Fibroblast of the conjunctiva (primary cell): ENCODE measurements at regions not wholly inside any gene's neighbourhood (a gene's known extent, or its start where the extent isn't known, plus 50 kb on each side); places are given as distances from the start of the nearest gene placed in this dataset.
"Not testable (repeated sequence)": the region's sequence is repeated elsewhere in the genome, so short reads cannot be mapped to it uniquely, and the experiment has no call there.

Experiments used
- DNase-seq: peaks from one replicate; pipeline ENCODE4 v3.0.0-alpha.2; 2010; ENCODE audit warnings: low read depth

DNA sequence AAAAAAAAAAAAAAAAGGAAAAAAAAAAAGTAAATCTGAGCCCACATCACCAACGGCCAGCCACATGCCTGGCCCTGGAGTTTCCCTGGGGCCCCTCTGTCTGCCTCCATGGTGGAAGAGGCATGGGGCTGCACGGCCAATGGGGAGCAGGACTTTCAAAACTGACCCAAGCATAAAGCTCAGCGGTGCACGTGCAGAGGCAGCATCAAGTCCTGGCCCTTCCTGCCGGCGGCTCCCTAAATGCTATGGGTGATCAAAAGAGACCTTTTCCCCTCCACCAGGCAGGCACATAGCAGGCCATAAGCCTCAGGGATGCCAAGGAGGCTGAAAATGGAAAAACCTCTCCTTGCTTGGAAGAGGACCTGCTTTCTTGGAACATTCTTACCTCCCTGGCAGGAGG lies 94.3 kb downstream of the OAT start:
- DNase-seq, result no peak

GRCh38 chr10:124323806-124324205 lies 94.9 kb downstream of the OAT start:
- DNase-seq, result no peak

DNA sequence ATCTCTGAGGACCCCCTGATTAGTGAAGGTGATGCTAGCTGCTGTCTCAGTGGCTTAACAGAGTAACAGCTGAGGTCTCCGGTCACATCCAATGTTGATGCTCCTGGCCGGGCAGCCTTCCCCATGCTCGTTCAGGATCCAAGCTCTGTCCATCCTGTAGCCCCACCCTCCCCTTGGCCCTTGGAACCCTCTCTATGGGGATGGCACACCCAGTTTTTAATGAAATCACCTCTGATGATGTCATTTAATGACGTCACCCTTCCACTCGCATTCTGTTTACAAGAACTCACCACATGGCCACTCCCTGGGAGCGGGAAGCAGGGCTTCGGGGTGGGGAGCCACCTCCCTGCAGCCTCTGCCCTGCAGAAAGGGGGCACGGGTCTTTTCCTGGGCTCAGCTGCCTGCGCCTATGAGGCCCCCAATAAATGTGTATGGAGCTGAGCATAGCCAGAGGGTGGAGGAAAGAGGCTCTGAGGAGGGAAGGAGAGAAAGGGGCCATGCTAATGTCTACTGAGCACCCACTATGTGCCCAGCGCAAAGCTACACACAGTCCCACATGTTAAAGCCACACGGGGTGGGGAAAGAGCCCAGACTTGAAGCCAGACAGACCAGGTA lies 95.5 kb downstream of the OAT start:
- no peak for DNase-seq

DNA sequence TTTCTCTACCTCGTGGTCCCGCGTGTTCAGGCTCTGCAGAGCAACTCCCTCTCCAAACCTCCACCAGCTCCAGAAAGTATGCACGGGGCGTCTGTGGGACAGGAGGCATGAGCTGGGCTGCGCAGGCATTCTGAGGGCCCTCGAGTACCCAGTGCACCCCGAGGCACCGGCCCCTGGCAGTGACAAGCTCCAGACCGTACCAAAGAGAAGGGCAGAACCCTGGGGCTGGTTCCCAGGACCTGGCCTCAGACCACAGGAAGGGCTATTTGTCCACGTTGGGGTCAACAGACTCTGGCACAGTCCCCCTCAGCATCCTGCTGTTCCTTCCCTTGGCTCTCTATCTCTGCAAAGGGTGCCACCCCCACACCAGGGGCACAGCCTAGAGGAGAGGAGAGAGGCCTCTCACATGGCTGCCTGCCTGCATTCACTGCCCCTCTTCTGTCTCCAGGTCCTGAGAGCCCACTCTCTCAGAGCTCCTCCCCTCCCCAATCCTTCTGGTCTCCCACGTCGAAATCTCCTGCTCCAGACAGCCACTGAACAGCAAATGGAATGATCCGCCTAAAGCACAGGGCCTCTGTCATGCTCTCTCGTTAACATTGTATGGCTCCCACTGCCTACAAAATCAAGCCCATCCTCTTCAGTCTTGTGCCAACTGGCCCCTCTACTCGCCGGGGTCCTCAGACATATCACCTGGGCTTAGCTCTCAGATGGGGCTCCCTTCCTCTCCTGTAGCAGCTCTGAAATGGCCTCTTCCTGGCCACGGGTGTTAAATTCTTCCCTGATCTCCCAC lies 96.3 kb downstream of the OAT start:
- no peak for DNase-seq

- no peak for DNase-seq
These were observed 97.2 kb downstream of the OAT start for GRCh38 chr10:124321433-124322089.

DNA sequence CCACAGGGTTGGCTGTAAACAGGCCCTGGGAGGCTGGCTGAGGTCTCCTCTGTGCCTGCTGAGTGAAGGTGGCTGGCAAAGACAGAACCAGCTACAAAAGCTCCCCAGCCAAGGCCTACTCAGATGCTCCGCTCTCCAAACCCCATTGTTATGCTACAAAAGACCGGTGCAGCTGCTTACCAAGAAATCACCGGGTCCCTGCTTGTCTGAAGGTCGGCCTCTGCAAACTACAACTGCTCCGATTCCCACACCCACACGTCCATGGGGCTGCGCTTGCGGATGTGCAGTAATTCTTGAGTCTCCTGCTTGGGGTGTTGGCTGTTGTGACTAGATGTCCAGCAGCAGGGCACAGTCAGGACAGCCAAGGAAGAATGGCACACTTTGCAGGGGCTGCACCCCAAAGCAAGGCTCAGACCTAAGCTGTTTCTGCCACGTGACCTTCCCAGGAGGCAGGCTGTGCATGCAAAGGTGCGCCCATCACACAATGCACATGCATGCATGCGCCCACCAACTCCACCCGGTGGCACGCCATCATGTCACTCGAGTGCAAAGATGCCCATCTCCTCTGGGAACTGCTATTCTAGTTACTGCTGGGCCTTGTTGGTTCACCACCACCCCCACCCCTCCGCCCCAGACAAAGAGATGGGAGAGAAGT lies 97.8 kb downstream of the OAT start:
- no peak for DNase-seq

- no peak for DNase-seq
These were observed 98.8 kb downstream of the OAT start for GRCh38 chr10:124319926-124320391.

- not testable (repeated sequence) for DNase-seq
These were observed 99.2 kb downstream of the OAT start for GRCh38 chr10:124319520-124319919.

DNA sequence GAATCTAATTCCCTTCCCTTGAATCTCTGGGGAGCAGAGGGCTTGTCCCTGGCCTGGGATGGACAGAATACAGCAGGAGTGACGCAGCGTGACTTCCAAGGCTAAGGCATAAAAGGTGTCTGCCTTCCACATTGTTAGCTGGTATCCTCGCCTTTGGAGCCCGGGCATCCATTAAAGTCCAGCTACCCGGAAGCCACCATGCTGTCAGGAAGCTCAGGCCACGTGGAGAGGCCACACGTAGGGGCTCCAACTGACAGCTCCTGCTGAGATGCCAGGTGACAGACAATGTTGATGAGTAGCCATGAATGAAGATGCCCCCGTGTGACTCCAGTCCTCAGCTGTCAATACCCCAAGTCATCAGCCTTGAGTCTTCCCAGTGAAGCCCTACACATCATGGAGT lies 99.9 kb downstream of the OAT start:
- no peak for DNase-seq

DNA sequence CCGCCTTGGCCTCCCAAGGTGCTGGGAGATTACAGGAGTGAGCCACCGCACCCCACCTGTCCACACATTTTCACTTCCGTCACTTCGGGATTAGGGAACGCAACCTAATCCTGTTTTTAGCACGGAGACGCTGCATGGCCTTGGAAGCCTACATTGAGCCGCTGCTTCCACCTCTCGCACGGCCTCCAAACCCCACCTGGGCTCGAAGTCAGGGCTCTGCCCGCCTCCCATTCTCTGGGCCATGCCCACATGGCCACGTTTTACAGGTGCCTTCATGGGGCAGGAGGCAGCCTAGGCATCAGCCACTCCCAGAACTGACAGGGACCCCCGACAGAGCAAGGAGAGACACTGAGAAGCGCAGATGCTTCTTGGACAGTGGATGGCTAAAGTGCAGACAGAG lies 100.6 kb downstream of the OAT start:
- DNase-seq, result no peak

- no peak for DNase-seq
These were observed 102.4 kb downstream of the OAT start for GRCh38 chr10:124316326-124316725.

DNA sequence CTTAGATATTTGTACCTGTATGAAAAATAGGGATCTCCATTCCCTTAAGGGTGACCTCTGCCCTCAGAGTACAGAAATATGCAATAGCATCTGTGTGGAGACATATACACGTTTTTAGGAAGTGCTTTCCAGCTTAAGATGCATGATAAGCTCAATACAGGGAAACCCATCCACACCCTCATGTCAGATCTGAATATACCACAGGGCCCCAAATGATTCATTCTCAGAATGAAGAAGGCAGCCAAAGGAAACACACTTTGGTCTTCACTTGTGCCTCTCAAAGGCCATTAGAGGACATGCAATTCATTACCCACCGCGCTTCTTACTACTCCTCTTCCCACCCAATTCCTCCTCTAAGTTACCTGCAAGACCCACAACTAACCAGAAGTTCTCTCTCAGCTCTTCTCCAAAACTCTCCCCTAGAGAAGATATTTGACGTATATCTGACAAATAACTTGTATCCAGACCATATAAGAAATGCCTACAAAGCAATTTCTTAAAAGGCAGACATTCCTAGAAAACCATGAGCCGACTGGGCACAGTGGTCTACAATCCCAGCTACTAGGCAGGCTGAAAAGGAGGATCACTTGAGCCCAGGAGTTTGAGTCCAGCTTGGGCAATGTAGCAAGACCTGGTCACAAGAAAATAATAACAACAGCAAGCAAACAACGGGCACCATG lies 103.0 kb downstream of the OAT start:
- DNase-seq, result no peak

GRCh38 chr10:124313374-124313773 lies 105.3 kb downstream of the OAT start:
- no peak for DNase-seq

GRCh38 chr10:124308811-124309210 lies 109.9 kb downstream of the OAT start:
- DNase-seq, result no peak

- no peak for DNase-seq
These were observed 110.6 kb downstream of the OAT start for GRCh38 chr10:124308056-124308645.

DNA sequence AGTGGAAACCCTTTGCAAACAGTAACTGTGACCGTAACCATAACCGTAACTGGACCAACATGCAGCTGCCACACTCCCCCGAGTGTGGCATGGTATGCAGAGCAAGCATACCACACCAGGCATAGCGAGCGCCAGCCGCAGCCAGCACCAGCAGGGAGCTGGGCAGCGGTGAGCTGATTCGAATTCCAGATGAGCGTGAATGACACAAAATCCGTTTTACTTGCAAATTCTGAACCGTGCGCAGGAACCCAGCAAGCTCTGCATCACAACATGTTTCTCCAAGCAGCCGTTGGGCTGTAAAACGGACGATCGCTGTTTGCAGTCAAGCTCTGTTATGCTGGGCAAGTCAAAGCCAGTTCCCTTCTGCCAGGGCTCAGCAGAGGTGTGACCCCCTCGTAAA lies 111.1 kb downstream of the OAT start:
- DNase-seq, result no peak

DNA sequence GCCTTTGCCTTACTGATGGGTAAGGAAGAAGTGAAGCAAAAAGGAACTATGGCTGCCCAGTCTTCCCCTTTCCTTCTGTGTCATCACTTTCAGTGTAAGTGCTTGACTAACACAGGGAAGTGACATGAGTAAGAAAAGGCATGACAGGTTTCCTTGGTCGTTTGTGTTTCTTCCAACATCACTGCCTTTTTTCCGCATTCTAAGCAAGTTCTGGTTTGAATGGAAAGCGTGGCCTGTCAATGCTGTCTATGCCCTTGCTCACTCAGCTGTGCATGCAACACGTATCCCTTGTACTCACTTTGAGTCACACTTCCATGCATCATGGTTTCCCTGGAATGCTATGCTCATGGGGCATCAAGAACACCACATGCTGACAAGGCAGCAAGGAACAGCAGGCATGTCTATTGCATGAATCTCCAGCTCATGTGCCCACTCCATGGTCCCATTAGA lies 111.8 kb downstream of the OAT start:
- no peak for DNase-seq

GRCh38 chr10:124306520-124306919 lies 112.2 kb downstream of the OAT start:
- DNase-seq, result no peak

GRCh38 chr10:124305984-124306383 lies 112.7 kb downstream of the OAT start:
- no peak for DNase-seq

GRCh38 chr10:124305131-124305530 lies 113.6 kb downstream of the OAT start:
- DNase-seq, result no peak

DNA sequence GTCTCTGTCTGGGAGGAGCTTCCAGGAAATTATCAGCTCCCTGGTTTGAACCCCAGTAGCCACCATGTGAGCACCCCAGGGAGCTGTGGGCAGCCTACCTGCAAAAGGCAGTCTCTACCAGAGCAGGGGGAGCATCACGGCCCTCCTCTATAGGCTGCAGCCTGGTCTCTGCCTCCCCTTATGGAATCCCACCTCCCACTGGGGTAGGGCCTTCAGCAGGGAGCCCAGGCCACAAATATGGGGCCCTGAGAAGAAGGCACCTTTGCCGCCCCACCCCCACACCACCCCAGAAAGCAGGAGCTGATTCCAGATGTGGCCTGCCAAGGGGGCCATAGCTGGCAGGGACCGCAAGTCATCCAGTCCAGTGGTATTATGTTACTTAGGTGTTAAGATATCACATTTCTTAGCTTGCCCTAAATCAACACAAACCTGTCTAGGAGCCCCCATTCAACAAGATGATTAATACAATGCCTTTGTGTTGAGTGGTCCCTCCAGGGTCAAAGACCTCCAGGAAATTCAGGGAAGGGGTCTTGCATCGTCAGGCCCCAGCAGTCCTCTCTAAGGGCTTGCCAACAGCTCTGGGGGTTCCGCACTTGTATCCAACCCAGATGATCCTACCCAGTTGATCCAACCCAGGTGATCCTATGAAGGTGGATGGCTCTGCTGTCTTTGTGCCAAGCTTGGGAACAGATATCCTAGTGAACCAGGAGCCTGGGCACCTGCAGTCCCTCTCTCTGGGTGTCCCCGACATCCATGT lies 114.9 kb downstream of the OAT start:
- no peak for DNase-seq
